ENCODE measurements at regions not wholly inside any gene's neighbourhood (a gene's known extent, or its start where the extent isn't known, plus 50 kb on each side); places are given as distances from the start of the nearest gene placed in this dataset.

GRCh38 chr6:11485271-11485670 is 52.3 kb upstream of the TMEM170B start:
- Histone ChIP-seq H4K20me1 (ENCODE audit: control insufficient read depth, insufficient read depth, low read depth, low read length) (no peaks in the 10 kb centered on the region), H3F3A (ENCODE audit: control insufficient read depth, insufficient read depth) (no peaks in the 10 kb centered on the region), H3K4me2 (ENCODE audit: low read length) (no peak overlapping the region), H3K36me3 (ENCODE audit: control insufficient read depth, low read length) (no peaks in the 10 kb centered on the region), H3K9me3 (ENCODE audit: control insufficient read depth, insufficient read depth, low read length) (no peaks in the 10 kb centered on the region), H3K4me3 (ENCODE audit: low read length) (no peak overlapping the region), H3K27ac (ENCODE audit: low read depth, low read length) (no peak overlapping the region), H3K79me2 (ENCODE audit: control insufficient read depth, low read length) (no peaks in the 10 kb centered on the region), H3K9me2 (replicated peaks; ENCODE audit: control insufficient read depth, low read length) (no peaks in the 10 kb centered on the region), H3K27me3 (ENCODE audit: control insufficient read depth, low read length) (no peaks in the 10 kb centered on the region), H3K4me1 (ENCODE audit: control insufficient read depth, low read length) (no peaks in the 10 kb centered on the region)
- no peak for TF ChIP-seq EZH2phosphoT487 (IDR thresholded peaks at IDR 0.05; ENCODE audit: borderline replicate concordance, low read length)
- TF ChIP-seq, protein P1, sequence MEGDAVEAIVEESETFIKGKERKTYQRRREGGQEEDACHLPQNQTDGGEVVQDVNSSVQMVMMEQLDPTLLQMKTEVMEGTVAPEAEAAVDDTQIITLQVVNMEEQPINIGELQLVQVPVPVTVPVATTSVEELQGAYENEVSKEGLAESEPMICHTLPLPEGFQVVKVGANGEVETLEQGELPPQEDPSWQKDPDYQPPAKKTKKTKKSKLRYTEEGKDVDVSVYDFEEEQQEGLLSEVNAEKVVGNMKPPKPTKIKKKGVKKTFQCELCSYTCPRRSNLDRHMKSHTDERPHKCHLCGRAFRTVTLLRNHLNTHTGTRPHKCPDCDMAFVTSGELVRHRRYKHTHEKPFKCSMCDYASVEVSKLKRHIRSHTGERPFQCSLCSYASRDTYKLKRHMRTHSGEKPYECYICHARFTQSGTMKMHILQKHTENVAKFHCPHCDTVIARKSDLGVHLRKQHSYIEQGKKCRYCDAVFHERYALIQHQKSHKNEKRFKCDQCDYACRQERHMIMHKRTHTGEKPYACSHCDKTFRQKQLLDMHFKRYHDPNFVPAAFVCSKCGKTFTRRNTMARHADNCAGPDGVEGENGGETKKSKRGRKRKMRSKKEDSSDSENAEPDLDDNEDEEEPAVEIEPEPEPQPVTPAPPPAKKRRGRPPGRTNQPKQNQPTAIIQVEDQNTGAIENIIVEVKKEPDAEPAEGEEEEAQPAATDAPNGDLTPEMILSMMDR (IDR thresholded peaks at IDR 0.05; ENCODE audit: low read depth, low read length, poor library complexity, severe bottlenecking): no peak

DNA sequence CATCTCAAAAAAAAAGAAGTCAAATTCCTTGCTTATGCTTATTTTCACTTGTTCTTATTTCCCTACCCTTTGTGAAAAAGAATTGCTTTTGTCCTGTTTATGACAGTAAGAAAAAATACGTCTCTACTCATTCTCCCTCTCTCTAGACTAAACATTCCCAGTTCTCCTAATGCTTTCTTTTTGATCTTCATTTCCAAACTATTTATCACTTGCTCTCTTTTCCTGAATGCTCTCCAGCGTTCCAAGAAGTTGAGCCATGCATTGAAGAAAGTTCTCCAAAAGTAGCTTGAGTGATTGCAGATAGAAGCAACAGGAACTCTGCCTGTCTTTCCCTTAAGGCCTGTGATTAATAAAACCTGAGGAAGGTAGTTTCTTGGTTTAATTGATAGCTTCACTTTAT is 53.1 kb upstream of the TMEM170B start:
- no peaks in the 10 kb centered on the region for H3K9me2 ChIP-seq (replicated peaks; ENCODE audit: control insufficient read depth, low read length)
- no peak overlapping the region for H3K27ac ChIP-seq (ENCODE audit: low read depth, low read length)
- H3K36me3 ChIP-seq (ENCODE audit: control insufficient read depth, low read length): no peaks in the 10 kb centered on the region
- H3K4me1 ChIP-seq (ENCODE audit: control insufficient read depth, low read length): no peaks in the 10 kb centered on the region
- no peak overlapping the region for H3K4me3 ChIP-seq (ENCODE audit: low read length)
- no peaks in the 10 kb centered on the region for H3K9me3 ChIP-seq (ENCODE audit: control insufficient read depth, insufficient read depth, low read length)
- no peaks in the 10 kb centered on the region for H3K27me3 ChIP-seq (ENCODE audit: control insufficient read depth, low read length)
- no peak for TF ChIP-seq EZH2phosphoT487 (IDR thresholded peaks at IDR 0.05; ENCODE audit: borderline replicate concordance, low read length)
- TF ChIP-seq, protein P1 (IDR thresholded peaks at IDR 0.05; ENCODE audit: low read depth, low read length, poor library complexity, severe bottlenecking): no peak
- H3F3A ChIP-seq (ENCODE audit: control insufficient read depth, insufficient read depth): no peaks in the 10 kb centered on the region
- H3K4me2 ChIP-seq (ENCODE audit: low read length): no peak overlapping the region
- no peaks in the 10 kb centered on the region for H4K20me1 ChIP-seq (ENCODE audit: control insufficient read depth, insufficient read depth, low read depth, low read length)
- no peaks in the 10 kb centered on the region for H3K79me2 ChIP-seq (ENCODE audit: control insufficient read depth, low read length)

- no peak for TF ChIP-seq EZH2phosphoT487 (IDR thresholded peaks at IDR 0.05; ENCODE audit: borderline replicate concordance, low read length)
- TF ChIP-seq, protein P1 (IDR thresholded peaks at IDR 0.05; ENCODE audit: low read depth, low read length, poor library complexity, severe bottlenecking): no peak
- Histone ChIP-seq H4K20me1 (ENCODE audit: control insufficient read depth, insufficient read depth, low read depth, low read length) (no peaks in the 10 kb centered on the region), H3K9me3 (ENCODE audit: control insufficient read depth, insufficient read depth, low read length) (no peaks in the 10 kb centered on the region), H3F3A (ENCODE audit: control insufficient read depth, insufficient read depth) (no peaks in the 10 kb centered on the region), H3K27me3 (ENCODE audit: control insufficient read depth, low read length) (no peaks in the 10 kb centered on the region), H3K79me2 (ENCODE audit: control insufficient read depth, low read length) (no peaks in the 10 kb centered on the region), H3K36me3 (ENCODE audit: control insufficient read depth, low read length) (no peaks in the 10 kb centered on the region), H3K9me2 (replicated peaks; ENCODE audit: control insufficient read depth, low read length) (no peaks in the 10 kb centered on the region), H3K4me2 (ENCODE audit: low read length) (no peak overlapping the region), H3K27ac (ENCODE audit: low read depth, low read length) (no peak overlapping the region), H3K4me3 (ENCODE audit: low read length) (no peak overlapping the region), H3K4me1 (ENCODE audit: control insufficient read depth, low read length) (no peaks in the 10 kb centered on the region)
Measured at GRCh38 chr6:11482616-11483015, 54.9 kb upstream of the TMEM170B start.

- H3K27ac ChIP-seq (ENCODE audit: low read depth, low read length): no peak overlapping the region
- TF ChIP-seq EZH2phosphoT487 (IDR thresholded peaks at IDR 0.05; ENCODE audit: borderline replicate concordance, low read length): no peak
- TF ChIP-seq, protein P1 (IDR thresholded peaks at IDR 0.05; ENCODE audit: low read depth, low read length, poor library complexity, severe bottlenecking): no peak
- H3K9me2 ChIP-seq (replicated peaks; ENCODE audit: control insufficient read depth, low read length): no peaks in the 10 kb centered on the region
- no peaks in the 10 kb centered on the region for H3K36me3 ChIP-seq (ENCODE audit: control insufficient read depth, low read length)
- no peaks in the 10 kb centered on the region for H3K9me3 ChIP-seq (ENCODE audit: control insufficient read depth, insufficient read depth, low read length)
- H3K4me1 ChIP-seq (ENCODE audit: control insufficient read depth, low read length): no peaks in the 10 kb centered on the region
- H3K4me2 ChIP-seq (ENCODE audit: low read length): no peak overlapping the region
- no peaks in the 10 kb centered on the region for H3K27me3 ChIP-seq (ENCODE audit: control insufficient read depth, low read length)
- H4K20me1 ChIP-seq (ENCODE audit: control insufficient read depth, insufficient read depth, low read depth, low read length): no peaks in the 10 kb centered on the region
- no peaks in the 10 kb centered on the region for H3F3A ChIP-seq (ENCODE audit: control insufficient read depth, insufficient read depth)
- no peaks in the 10 kb centered on the region for H3K79me2 ChIP-seq (ENCODE audit: control insufficient read depth, low read length)
- no peak overlapping the region for H3K4me3 ChIP-seq (ENCODE audit: low read length)
Measured at GRCh38 chr6:11480541-11480940, 57.0 kb upstream of the TMEM170B start.
